ENCODE measurements at regions not wholly inside any gene's neighbourhood (a gene's known extent, or its start where the extent isn't known, plus 50 kb on each side); places are given as distances from the start of the nearest gene placed in this dataset.

DNA sequence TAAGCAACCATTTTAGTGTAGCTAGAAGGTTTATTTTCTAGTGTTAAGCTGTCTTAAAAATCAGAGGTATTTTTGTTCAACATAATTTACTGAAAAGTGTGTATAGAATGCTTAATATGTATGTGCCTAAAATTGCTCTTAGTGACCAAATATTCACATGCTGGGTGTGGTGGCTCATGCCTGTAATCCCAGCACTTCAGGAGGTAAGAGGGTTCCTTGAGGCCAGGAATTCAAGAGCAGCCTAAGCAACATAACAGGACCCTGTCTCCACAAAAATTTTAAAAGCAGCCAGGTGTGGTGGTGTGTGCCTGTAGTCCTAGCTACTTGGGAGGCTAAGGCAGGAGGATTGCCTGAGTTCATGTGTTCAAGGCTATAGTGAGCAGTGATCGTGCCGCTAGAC is 120.9 kb upstream of the FRY start:
- no peaks in the 10 kb centered on the region for H3K79me1 ChIP-seq (ENCODE audit: insufficient read depth, low read depth, low read length, poor library complexity, severe bottlenecking)
- no peak overlapping the region for H4K8ac ChIP-seq (replicated peaks; ENCODE audit: insufficient read length, low read depth, low read length)
- TF ChIP-seq CTCF (conservative IDR thresholded peaks at IDR 0.05) = no peak
- H3K9me3 Mint-ChIP-seq = no peaks in the 10 kb centered on the region
- no peak overlapping the region for H2BK15ac ChIP-seq (ENCODE audit: low read depth, low read length)
- no peak overlapping the region for H4K91ac ChIP-seq (ENCODE audit: insufficient read length, low read depth, low read length)
- no peak overlapping the region for H3K27ac ChIP-seq (ENCODE audit: insufficient read length, low read depth, low read length)
- no peak overlapping the region for H3K4me2 ChIP-seq (ENCODE audit: insufficient read depth, insufficient read length, low read length)
- no peak for DNase-seq
- no peak overlapping the region for H3K27ac Mint-ChIP-seq
- peaks cover 36 to 39% of the 10 kb centered on the region in 2 experiments for H3K4me1 Mint-ChIP-seq
- no peak overlapping the region for H3K4ac ChIP-seq (ENCODE audit: low read depth, low read length)
- H4K20me1 ChIP-seq (ENCODE audit: control insufficient read depth, insufficient read depth, insufficient read length) = no peaks in the 10 kb centered on the region
- no peaks in the 10 kb centered on the region; the same call in 1 of the 2 replicates for H3K4me1 ChIP-seq (ENCODE audit: insufficient read depth, low read length)
- H3K23me2 ChIP-seq (ENCODE audit: insufficient read length, low read depth, low read length, poor library complexity, severe bottlenecking) = no peaks in the 10 kb centered on the region
- H2BK20ac ChIP-seq (ENCODE audit: low read depth, low read length, poor library complexity, severe bottlenecking) = no peak overlapping the region
- H3T11ph ChIP-seq (ENCODE audit: low read length) = no peak overlapping the region
- no peak overlapping the region for H3K9ac ChIP-seq (ENCODE audit: extremely low read depth, insufficient read length, low read length)
- no peaks in the 10 kb centered on the region for H3K27me3 ChIP-seq (ENCODE audit: insufficient read depth, low read length)
- H3K36me3 Mint-ChIP-seq (ENCODE audit: insufficient read depth in 1 of 3, low read depth in 3 of 3) = no peaks in the 10 kb centered on the region
- no peak overlapping the region for H3K18ac ChIP-seq (ENCODE audit: insufficient read length, low read depth, low read length)
- no peak overlapping the region; the same call in 1 of the 2 replicates for H3K14ac ChIP-seq (ENCODE audit: insufficient read depth, low read length)
- no peak overlapping the region for H3K56ac ChIP-seq (ENCODE audit: insufficient read length, low read depth, low read length)
- no peak overlapping the region for H4K5ac ChIP-seq (ENCODE audit: insufficient read length, low read depth, low read length)
- peaks cover 2% of the 10 kb centered on the region; the same call in 1 of the 2 replicates for H3K27me3 Mint-ChIP-seq (ENCODE audit: low read depth)
- no peak overlapping the region for H2BK12ac ChIP-seq (ENCODE audit: insufficient read length, low read depth, low read length)
- no peak overlapping the region for H2AFZ ChIP-seq (ENCODE audit: low read length)
- H3K79me2 ChIP-seq (ENCODE audit: insufficient read depth, low read length) = no peaks in the 10 kb centered on the region
- H2AK5ac ChIP-seq (ENCODE audit: insufficient read length, low read length) = no peak overlapping the region
- H2BK120ac ChIP-seq (ENCODE audit: low read depth, low read length, poor library complexity, severe bottlenecking) = no peak overlapping the region
- H3K4me3 Mint-ChIP-seq = no peak overlapping the region
- WGBS (ENCODE audit: extremely low coverage, insufficient read length, low lambda C conversion rate) = no CpG with 5 or more reads among the region's 2 CpGs
- H2BK5ac ChIP-seq (ENCODE audit: insufficient read length, low read length) = no peak overlapping the region
- H3K9me3 ChIP-seq (ENCODE audit: control insufficient read depth, low read depth, low read length) = no peaks in the 10 kb centered on the region
- no peak overlapping the region for H3K23ac ChIP-seq (ENCODE audit: insufficient read length, low read depth, low read length)
